SK-N-SH (cell line): ENCODE measurements at regions not wholly inside any gene's neighbourhood (a gene's known extent, or its start where the extent isn't known, plus 50 kb on each side); places are given as distances from the start of the nearest gene placed in this dataset.

ENCODE experiments used
- CTCF ChIA-PET: fragments of 300-600, 350-600 bp; formaldehyde crosslinking; extraction: SDS; loops from one replicate; lab custom pipeline; 2021; lab: Yijun Ruan, JAX
- POLR2A ChIA-PET: fragments of 350-600 bp; sonication (Branson Sonifier 250); formaldehyde crosslinking; extraction: SDS; loops from one replicate; lab custom pipeline; 2020; ENCODE audit warnings: antibody characterized with exemption, inconsistent platforms; lab: Yijun Ruan, JAX
- DNase-seq: peaks from one replicate; pipeline ENCODE4 v3.0.0; 2012
- H2AFZ ChIP-seq: fragments of 200-600 bp; sonication (generic); 2 replicates; pipeline ENCODE4 v1.8.1; 2016; ENCODE audit warnings: antibody characterized with exemption, mild to moderate bottlenecking, low read depth
- H3F3A ChIP-seq: fragments of 200-600 bp; sonication (generic); replicated peaks from 2 replicates; pipeline ENCODE3; 2016; ENCODE audit warnings: antibody characterized with exemption, mild to moderate bottlenecking; ENCODE audit not compliant: insufficient read depth
- H3K27ac ChIP-seq, 2 experiments: fragments of 200-500 bp in 1 of 2; fragments of 200-600 bp in 1 of 2; sonication (Bioruptor generic) in 1 of 2; sonication (generic), shearing (Covaris generic) in 1 of 2; 2 replicates each; pipeline versions ENCODE4 v1.5.1 to v1.6.1; 2014 to 2016; ENCODE audit warnings: low read depth in 2 of 2, inconsistent platforms in 1 of 2, low read length in 1 of 2, mild to moderate bottlenecking in 1 of 2, mixed read lengths in 1 of 2
- H3K27me3 ChIP-seq: fragments of 200-600 bp; sonication (generic), shearing (Covaris generic); 2 replicates; pipeline ENCODE4 v1.6.1; 2016; ENCODE audit warnings: mixed run types; ENCODE audit not compliant: insufficient read depth
- H3K36me3 ChIP-seq, 2 experiments: fragments of 200-500 bp in 1 of 2; fragments of 200-600 bp in 1 of 2; sonication (Bioruptor generic) in 1 of 2; sonication (generic) in 1 of 2; replicated peaks in 1 of 2; 2 replicates each; pipeline versions ENCODE3 to v1.5.1; 2014 to 2016; ENCODE audit warnings: low read length in 1 of 2, mild to moderate bottlenecking in 1 of 2; ENCODE audit not compliant: insufficient read depth in 2 of 2, control insufficient read depth in 1 of 2
- H3K4me1 ChIP-seq, 2 experiments: fragments of 200-500 bp in 1 of 2; fragments of 200-600 bp in 1 of 2; sonication (Bioruptor generic) in 1 of 2; sonication (generic), shearing (Covaris generic) in 1 of 2; 2 replicates each; pipeline versions ENCODE4 v1.5.1 to v1.6.1; 2014 to 2016; ENCODE audit warnings: low read depth in 1 of 2, low read length in 1 of 2, mixed run types in 1 of 2; ENCODE audit not compliant: insufficient read depth in 2 of 2, control insufficient read depth in 1 of 2
- H3K4me2 ChIP-seq: fragments of 200-600 bp; sonication (generic), shearing (Covaris generic); 2 replicates; pipeline ENCODE4 v1.6.1; 2017; ENCODE audit warnings: mixed run types
- H3K4me3 ChIP-seq, 2 experiments: fragments of 200-500 bp in 1 of 2; fragments of 200-600 bp in 1 of 2; sonication (Bioruptor generic) in 1 of 2; sonication (generic), shearing (Covaris generic) in 1 of 2; 2 replicates each; pipeline versions ENCODE4 v1.5.1 to v1.8.1; 2014 to 2016; ENCODE audit warnings: low read depth in 2 of 2, inconsistent platforms in 1 of 2, low read length in 1 of 2, mild to moderate bottlenecking in 1 of 2, mixed read lengths in 1 of 2, moderate library complexity in 1 of 2
- H3K79me2 ChIP-seq: fragments of 200-600 bp; sonication (generic); 2 replicates; pipeline ENCODE4 v1.8.1; 2017; ENCODE audit warnings: mild to moderate bottlenecking; ENCODE audit not compliant: insufficient read depth
- H3K9ac ChIP-seq: fragments of 200-600 bp; sonication (generic); 2 replicates; pipeline ENCODE4 v1.6.1; 2017; ENCODE audit warnings: mixed run types
- H3K9me2 ChIP-seq: fragments of 200-600 bp; sonication (generic); 2 replicates; pipeline ENCODE4 v1.6.1; 2017; ENCODE audit warnings: mixed run types
- H3K9me3 ChIP-seq: fragments of 200-600 bp; sonication (generic); 2 replicates; pipeline ENCODE4 v1.6.1; 2017; ENCODE audit warnings: mixed run types, mild to moderate bottlenecking, moderate library complexity
- H4K20me1 ChIP-seq: fragments of 200-600 bp; sonication (generic); 2 replicates; pipeline ENCODE4 v1.6.1; 2017; ENCODE audit warnings: mild to moderate bottlenecking, mixed run types; ENCODE audit not compliant: insufficient read depth
- ELF1 ChIP-seq: IDR thresholded peaks from 2 replicates; pipeline ENCODE4 v1.4.0; 2012
- EP300 ChIP-seq, 2 experiments: IDR thresholded peaks; 2 replicates each; pipeline versions ENCODE4 v1.4.0 to v1.6.1; 2012; ENCODE audit warnings: borderline replicate concordance in 1 of 2, low read depth in 1 of 2, low read length in 1 of 2
- EZH2phosphoT487 ChIP-seq: fragments of 200-600 bp; sonication (generic); IDR thresholded peaks from 2 replicates; pipeline ENCODE4 v1.6.1; 2017; ENCODE audit warnings: low read depth, mixed run types, mild to moderate bottlenecking, antibody characterized with exemption, moderate library complexity, borderline replicate concordance
- FOXJ3 ChIP-seq: sonication (generic); formaldehyde crosslinking; IDR thresholded peaks from 2 replicates; pipeline ENCODE4 v1.5.1; 2020; ENCODE audit warnings: mild to moderate bottlenecking, missing genetic modification reagents
- FOXM1 ChIP-seq: IDR thresholded peaks from 2 replicates; pipeline ENCODE4 v1.4.0; 2012; ENCODE audit warnings: low read depth, mild to moderate bottlenecking
- GATA2 ChIP-seq: sonication (generic); formaldehyde crosslinking; IDR thresholded peaks from 2 replicates; pipeline ENCODE4 v1.5.0; 2020; ENCODE audit warnings: mild to moderate bottlenecking, missing genetic modification reagents
- JUND ChIP-seq: IDR thresholded peaks from 2 replicates; pipeline ENCODE4 v1.4.0; 2012
- NFIC ChIP-seq: IDR thresholded peaks from 2 replicates; pipeline ENCODE4 v1.4.0; 2012; ENCODE audit warnings: borderline replicate concordance
- RAD21 ChIP-seq: IDR thresholded peaks from 2 replicates; pipeline ENCODE4 v1.6.1; 2012; ENCODE audit warnings: mild to moderate bottlenecking, low read length
- SIN3A ChIP-seq: IDR thresholded peaks from 2 replicates; pipeline ENCODE4 v1.6.1; 2012; ENCODE audit warnings: low read depth, mild to moderate bottlenecking, low read length, moderate library complexity, borderline replicate concordance
- TAF1 ChIP-seq: IDR thresholded peaks from 2 replicates; pipeline ENCODE4 v1.6.1; 2012; ENCODE audit warnings: low read depth, mild to moderate bottlenecking, low read length, moderate library complexity, borderline replicate concordance
- USF1 ChIP-seq: IDR thresholded peaks from 2 replicates; pipeline ENCODE4 v1.4.0; 2012; ENCODE audit warnings: low read depth, borderline replicate concordance
- ZBTB33 ChIP-seq: IDR thresholded peaks from 2 replicates; pipeline ENCODE4 v1.4.0; 2012; ENCODE audit warnings: low read depth, borderline replicate concordance
- WGBS: methylation state at CpG from one replicate; pipeline ENCODE4 v1.1.6; 2017; ENCODE audit warnings: low lambda C conversion rate; 5-methylcytosine and 5-hydroxymethylcytosine counted together

DNA sequence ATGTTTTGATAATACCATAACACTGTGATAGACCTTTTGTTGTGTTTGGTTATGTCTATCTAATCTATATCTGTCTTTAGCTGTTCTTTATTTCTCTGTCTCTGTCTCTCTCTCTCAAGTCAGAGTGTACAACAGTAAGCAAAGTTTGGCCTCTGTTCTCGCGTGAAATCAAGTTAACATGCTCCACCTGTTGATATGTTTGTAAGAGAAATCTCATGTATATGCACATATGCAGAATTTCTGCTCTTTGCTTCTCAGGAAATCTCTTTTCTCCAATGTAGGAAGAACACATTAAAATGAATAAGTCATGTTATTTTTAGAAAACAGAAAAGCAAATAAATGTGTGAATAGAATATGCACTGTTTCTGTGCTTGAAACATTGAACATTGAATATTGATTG lies 425.5 kb upstream of the SEMA6D start:
- Histone ChIP-seq H3K4me2 (no peak overlapping the region), H4K20me1 (no peaks in the 10 kb centered on the region), H3K4me3 (no peak overlapping the region), H3K9me3 (no peaks in the 10 kb centered on the region), H3F3A (no peaks in the 10 kb centered on the region), H3K27me3 (no peaks in the 10 kb centered on the region), H3K27ac (no peak overlapping the region), H3K9me2 (no peaks in the 10 kb centered on the region), H3K4me1 (no peaks in the 10 kb centered on the region; a peak in 2 of 4 replicates), H3K36me3 (no peaks in the 10 kb centered on the region), H2AFZ (no peak overlapping the region), H3K9ac (no peak overlapping the region)
- DNase-seq: no peak
- POLR2A ChIA-PET: no interaction called here
- CTCF ChIA-PET: no interaction called here
- 72% methylated on average over 2 of the region's 2 CpGs for WGBS
- TF ChIP-seq NFIC: no peak
- no peak for TF ChIP-seq JUND
- TF ChIP-seq FOXJ3 (CRISPR knock-in tag): no peak
- TF ChIP-seq USF1: no peak
- TF ChIP-seq GATA2 (CRISPR knock-in tag): no peak
- TF ChIP-seq ZBTB33: no peak
- TF ChIP-seq RAD21: no peak
- no peak for TF ChIP-seq SIN3A
- TF ChIP-seq, all 33 proteins: peak for 0
- no peaks in the 10 kb centered on the region for H3K79me2 ChIP-seq

DNA sequence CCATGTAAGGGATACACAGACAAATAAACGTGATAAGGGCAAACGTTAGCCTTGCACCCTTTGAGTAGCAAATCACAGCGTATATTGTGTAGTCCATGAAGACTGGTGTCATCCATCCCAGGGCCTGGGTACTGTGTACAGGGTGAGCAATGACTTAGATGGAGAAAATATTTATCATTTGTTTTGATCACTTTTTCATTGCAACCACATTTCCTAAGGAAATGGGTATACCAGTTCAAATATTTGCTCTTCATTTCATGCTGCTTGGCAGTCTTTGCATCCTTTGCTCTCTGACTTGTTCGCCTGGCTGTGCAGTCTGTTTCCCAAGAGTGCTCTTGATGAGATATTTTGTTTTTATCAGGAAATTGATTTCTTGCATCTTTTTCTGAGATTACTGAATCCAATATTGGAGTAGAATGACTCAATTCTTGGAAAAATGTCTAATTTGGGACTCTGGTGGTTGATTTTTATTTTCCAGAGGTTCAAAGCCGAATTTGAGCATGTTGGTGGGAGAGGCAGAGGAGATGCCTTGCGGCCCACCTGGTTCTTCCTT lies 424.6 kb upstream of the SEMA6D start:
- Histone ChIP-seq H3K4me2 (no peak overlapping the region), H3K4me1 (no peaks in the 10 kb centered on the region; a peak in 2 of 4 replicates), H3K79me2 (no peaks in the 10 kb centered on the region), H3K9ac (no peak overlapping the region), H3F3A (no peaks in the 10 kb centered on the region), H3K9me3 (no peaks in the 10 kb centered on the region), H3K27me3 (no peaks in the 10 kb centered on the region), H3K9me2 (no peaks in the 10 kb centered on the region), H3K27ac (no peak overlapping the region), H3K4me3 (no peak overlapping the region), H4K20me1 (no peaks in the 10 kb centered on the region), H3K36me3 (no peaks in the 10 kb centered on the region), H2AFZ (no peak overlapping the region)
- TF ChIP-seq FOXM1: no peak
- TF ChIP-seq EP300 (IDR thresholded peaks at IDR 0.05; ENCODE audit: borderline replicate concordance in 1 of 2, low read depth in 1 of 2, low read length in 1 of 2): no peak
- TF ChIP-seq TAF1: no peak
- TF ChIP-seq ZBTB33: no peak
- TF ChIP-seq SIN3A: no peak
- no peak for TF ChIP-seq RAD21
- TF ChIP-seq ELF1: no peak
- TF ChIP-seq EZH2phosphoT487: no peak
- DNase-seq: no peak
- POLR2A ChIA-PET: no interaction called here
- CTCF ChIA-PET: no interaction called here
- WGBS: 32% methylated on average over 6 of the region's 6 CpGs
